ENCODE measurements at regions not wholly inside any gene's neighbourhood (a gene's known extent, or its start where the extent isn't known, plus 50 kb on each side); places are given as distances from the start of the nearest gene placed in this dataset.
"Not testable (repeated sequence)": the region's sequence is repeated elsewhere in the genome, so short reads cannot be mapped to it uniquely, and the experiment has no call there.

DNA sequence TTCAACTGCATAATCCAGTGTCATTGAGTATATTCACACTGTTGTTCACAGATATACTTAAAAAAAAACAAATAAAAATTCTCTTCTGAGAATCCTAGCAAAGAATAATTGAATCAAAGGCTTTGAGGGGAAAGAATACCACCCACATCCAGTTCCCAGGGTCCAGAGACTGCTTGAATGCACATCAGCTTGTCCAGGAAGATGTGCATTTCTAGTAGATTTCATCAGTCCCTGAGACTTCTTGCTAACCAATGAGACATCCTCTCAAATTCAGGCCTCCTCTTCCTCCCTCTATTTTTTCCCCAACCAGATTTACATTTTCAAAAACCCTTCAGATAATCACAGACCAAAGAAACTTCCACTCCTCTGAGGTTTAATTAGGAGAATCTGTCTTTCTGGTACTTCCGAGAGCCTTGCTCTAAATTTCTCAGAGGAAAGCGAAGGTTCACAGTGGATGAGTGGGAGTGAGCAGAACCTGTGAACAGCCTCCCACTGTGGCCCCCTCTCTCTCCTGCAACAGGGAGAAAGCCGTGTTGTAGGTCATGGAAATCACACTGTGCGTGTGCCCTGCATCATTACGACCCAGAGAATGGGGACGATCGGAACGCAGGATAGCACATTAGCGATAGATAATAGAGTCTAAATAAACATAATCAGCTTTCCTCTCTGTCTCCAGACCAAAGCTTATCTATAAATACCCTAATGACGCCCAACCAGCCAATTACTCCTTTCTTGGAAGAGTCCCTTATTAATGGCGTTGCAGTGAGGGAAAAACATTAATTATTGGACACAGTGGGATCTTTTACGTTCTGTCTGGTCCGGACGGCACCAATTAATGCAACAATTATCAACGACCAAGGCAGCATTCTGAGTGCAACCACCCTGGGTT is 212.5 kb downstream of the EMX2 start:
- DNase-seq: no peak

DNA sequence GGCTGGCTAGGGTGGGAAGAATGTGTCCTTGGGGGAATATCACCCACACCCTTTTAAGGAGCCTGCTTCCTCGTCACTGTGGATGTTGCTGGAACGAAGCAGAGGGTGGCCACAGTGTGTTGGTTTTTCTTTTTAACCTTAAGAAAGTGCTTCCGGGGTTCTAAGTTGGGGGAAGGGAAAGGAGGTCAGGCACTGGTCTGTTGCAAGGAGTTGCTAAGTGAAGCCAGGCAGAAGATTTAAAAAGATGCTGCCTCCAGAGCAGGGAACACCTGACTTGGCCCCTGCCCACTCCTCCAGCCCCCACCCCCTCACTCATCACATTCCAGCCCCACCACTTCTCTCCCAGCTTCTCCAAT is 213.1 kb downstream of the EMX2 start:
- DNase-seq: no peak

DNA sequence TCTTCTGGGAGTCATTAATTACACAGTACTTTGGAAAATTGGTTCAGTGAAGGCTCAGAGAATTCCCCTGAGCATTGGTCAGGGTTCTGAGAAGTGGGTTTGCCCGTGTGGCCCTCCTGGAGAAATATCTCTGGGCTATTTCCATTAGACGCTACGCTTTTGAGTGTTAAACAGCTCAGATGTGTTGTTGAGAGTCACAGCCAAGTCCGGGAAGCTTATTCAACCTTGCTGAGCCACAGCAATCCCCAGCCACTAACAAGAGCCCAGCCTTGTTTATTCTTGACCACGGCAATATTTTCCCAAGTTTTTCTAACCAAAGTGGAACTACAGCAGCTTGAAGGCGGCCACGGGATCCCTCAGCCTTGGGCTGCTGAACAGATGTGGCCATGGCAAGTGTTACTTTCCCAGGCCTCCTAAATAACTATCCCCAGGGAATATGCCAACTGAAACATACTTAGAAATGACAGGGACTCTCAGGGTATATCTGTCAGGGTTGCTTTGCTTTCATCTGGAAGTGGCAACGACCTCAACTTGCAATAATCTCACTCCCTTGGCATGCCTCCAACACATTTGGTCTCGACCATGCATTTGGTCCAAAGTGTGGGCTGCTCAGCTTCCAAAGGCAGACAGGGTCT is 214.7 kb downstream of the EMX2 start:
- DNase-seq: no peak

DNA sequence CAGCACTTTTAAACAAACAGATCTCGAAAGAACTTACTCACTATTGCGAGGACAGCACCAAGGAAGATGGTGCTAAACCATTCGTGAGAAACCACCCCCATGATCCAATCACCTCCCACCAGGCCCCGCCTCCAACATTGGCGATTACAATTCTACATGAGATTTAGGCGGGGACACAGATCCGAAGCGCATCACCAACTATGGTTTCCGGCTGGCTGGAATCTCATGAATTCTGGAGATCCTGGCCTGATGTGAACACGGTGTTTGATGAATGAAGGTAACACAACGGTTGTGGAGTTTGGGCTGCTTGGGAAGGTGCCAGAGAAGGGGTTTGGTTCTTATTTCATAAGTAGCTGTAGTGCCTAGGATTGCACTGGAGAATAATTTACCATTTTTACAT is 216.7 kb downstream of the EMX2 start:
- no peak for DNase-seq

DNA sequence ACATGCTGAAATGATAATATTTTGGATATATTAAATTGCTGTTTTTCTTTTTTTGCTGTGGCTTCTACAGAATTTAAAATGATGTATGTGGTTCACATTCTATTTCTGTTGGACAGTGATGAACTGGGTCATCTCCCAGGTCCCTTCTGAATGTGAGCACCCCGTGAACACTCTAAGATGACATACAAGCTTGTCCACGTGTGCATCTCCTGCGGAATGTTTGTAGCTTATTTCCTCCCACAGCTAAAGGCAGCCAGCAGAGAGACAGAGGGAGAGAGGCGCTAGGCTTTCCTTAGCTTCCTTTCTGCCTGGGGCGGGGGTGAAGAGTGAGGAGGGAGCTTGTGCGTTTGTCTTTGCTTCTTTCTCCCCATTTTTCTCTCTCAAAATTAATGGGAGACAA is 219.1 kb downstream of the EMX2 start:
- no peak for DNase-seq

DNA sequence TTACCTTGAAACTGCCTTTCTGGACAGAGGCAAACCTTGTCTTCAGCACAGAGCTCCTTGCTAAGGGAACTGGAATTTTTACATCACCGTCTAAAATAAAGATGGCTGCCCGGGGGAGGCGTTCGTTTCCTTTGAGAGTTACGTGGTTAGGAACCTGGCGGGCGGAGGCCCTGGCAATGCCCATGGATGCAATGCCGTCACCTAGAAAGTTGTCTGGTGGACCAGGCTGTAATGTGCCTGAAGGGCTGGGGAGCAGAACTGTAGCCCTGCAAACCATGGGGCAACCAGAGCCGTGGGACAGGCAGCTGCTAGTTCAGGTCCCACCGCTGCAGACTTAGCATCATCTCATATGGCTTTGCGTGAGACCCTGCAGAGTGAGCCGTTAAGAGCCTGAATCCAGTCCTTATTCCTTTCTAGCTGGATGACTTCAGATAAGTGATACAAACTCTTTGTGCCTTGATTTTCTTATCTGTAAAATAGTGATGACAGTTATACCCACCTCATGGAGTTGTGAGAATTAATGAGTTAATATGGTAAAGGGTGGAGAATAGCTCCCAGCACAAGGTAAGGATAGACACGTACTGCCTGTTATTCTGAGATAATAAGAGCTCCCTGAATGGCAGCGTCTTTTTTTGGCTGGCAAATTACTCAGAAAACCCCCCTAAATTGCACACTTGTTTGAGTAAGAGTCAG is 219.7 kb downstream of the EMX2 start:
- DNase-seq: no peak

DNA sequence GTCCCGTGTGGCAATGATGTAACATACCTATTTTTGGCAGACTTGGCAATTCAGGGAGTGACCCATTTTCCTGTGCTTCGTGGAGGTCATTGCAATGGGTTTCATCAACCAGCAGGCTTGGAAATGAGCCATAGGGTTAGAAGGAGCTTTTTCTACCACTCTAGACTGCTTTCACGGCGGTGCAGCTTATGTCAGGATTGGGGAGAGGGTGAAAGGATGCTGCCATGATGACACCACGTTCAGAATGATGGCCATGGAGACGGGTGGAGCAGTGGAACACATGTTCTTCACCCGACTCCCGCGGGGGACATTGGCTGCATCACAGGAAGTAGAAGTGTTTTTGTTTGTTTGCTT is 220.2 kb downstream of the EMX2 start:
- DNase-seq: no peak

DNA sequence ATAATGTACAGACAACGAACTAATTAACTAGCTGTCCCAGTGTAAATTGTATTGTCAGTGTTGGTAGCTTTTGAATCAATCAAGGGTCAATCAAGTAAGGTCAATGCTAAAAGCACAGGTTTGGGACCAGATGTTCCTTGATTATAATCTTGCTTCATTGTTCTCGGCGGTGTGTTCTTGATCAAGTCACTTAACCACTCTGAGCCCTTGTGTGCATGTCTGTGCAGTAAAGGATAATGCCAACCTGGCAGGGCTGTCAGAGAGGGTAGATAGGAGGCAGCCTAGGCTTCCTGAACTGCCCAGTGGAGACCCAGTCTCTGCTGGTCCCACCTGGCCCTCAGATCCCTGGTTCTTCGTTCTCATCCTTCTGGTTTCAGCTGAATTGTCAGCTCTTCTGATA is 221.0 kb downstream of the EMX2 start:
- DNase-seq: no peak

DNA sequence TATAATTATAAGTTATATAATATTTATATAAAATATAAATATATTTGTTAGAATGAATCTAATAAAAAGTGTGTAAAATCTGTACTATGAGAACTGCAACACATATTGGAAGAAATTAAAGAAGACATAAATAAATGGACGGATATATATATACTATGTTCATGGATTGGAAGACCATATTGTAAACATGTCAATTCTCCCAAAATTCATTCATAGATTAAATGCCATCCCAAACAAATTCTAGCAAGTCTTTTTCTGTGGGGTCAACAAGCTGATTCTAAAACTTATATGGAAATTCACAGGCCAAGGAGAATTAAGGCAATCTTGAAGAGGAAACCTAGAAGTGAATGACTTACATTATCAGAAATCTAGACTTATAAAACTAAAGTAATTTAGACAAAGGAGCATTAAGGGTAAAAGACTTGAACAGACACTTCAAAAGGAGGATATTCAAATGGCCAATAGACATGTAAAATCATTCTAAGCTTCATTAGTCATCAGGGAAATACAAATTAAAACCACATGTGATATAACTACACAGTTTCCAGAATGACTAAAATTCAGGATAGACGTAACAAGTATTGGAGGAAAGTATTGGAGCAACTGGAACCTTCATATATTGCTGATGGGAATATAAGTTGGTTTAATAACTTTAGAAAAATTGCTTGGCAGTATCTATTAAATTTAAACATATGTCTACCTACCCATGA is 225.9 kb downstream of the EMX2 start:
- DNase-seq: no peak

DNA sequence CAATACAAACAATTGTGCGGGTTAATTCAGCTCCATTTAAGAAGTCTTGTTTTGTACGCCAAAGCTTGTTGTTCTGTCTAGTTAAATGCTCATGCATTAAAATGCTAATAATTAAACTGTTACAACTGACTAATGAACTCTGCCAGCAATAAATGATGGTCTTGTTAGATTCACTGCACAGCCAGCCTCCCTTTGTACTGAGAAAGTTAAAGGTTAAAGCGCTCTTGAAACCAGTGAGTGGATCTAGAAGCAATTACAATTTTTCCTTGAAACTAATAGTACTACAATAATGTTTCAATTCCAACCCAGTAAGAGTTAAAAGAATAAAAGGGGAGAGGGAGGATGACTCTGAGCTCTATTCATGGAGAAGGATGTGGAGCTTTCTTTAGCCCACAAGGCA is 233.0 kb downstream of the EMX2 start:
- DNase-seq: no peak

DNA sequence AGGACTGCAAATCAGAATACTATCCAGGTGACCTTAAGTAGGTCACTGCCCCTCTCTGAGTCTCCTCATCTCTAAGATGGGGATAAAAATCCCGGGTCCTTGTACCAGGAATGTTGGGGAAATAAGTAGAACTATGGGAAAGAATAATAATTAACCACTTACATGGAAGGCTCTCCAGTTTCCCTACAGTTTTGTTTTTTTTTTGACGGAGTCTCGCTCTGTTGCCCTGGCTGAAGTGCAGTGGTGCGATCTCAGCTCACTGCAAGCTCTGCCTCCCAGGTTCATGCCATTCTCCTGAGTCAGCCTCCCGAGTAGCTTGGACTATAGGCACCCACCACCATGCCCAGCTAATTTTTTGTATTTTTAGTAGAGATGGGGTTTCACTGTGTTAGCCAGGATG is 234.7 kb downstream of the EMX2 start:
- not testable (repeated sequence) for DNase-seq

DNA sequence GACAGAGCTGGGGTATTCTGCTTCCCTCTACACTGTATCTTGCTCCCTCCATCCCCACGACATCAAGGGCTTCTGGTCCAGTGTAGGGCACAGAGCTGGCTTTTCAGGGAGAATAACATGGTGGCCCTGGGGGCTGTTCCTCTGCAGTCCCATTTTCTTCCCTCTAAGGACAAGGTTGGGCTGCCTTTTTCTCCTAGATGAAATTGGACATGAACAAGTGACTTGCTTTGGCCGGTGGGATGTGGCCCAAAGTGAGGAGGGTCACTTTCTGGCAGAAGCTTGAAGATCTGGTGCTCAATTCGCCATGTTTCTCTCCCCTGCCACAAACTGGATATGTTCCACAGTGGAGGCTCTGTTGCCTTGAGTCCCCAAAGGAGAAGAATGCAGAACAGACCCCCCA is 235.7 kb downstream of the EMX2 start:
- no peak for DNase-seq

DNA sequence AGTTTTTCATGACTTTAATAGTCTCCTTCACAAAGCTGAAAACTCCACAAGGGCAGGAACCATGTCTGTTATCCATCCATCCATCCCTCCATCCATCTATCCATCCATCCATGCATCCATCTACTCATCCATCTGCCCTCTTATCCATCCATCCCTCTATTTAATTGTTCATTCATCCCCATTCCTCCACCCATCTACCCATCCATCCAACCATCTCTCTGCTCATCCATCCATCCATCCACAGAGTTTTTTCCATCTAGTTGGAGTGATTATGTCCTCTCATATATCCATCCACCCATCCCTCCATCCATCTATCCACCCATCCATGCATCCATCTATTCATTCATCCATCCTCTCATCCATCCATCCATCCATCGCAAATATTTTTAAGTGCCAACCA is 237.9 kb downstream of the EMX2 start:
- DNase-seq: no peak

DNA sequence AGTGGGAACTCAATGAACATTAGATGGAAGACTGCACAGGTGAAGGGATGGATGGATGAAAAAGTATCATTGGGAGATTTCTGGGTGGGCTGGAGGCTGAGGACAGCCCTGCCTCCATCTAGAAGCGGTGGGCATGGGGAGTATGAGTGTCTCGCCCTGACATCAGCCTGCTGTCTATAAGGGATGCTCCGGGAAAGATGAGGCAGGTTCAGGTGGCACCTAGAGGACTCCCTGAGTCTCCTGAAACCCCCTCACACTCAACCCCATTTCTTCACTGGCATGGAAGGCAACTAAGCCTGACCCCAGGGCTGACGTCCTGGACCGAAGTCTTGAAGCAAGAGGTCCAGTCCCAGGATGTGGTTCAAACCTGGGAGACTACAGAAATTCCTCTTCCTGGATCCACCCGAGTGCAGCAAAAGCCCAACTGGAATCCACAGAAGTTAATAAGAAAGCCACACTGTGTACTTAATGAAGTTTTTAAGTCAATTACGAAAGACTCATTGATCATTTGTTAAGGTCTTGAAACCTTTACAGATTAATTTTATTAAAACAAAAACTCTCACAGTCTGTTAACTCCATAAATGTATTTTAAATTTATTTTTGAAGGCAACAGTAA is 238.8 kb downstream of the EMX2 start:
- no peak for DNase-seq

DNA sequence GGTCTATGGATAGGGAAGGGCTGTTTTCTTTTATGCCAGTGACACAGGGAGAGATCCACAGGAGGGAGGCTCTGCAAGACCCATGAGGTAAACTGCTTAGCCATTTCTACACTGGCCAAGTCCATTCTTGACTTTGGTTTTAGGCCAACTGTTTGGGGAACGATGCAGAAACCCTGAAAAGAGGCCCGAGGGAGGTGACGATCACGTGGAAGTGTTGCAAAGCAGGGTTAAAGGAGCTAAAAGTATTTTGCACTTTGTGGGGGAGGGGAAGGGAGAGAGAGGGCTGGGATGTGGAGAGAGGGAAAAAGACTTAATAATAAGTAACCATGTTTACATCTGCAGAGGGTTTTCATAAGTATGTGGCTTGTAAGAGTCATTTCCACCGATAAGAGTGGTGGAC is 239.7 kb downstream of the EMX2 start:
- no peak for DNase-seq

DNA sequence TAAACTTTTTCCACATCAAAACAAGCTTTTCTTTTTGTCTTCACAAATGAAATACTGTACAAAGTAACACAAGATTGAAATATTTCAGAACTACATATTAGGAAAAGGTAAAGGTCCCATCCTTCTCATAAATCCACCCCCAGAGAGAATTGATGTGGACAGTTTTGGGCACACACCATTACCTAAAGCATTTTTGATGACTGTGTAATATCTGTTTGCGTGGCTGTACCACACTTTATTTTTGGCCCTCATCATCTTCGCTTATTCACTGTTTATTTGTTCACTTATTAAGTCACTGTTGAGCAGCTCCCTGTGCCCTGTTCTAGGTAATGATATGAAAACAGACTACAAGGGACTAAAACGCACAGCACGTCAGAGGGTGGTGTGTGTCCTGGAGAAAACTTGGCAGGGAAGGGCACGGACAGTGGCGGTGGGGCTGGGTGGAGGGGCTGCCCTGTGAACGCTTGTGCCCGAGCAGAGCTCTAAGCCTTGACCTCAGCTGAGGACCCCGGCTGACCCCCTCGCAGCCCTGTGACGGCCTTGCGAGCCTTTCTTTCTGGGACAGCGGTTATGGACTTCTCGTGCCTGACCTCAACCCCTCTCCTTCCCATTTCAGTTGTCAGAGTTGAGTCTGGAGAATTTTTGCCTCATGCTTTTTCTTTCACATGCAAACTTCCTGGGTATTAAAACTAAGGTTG is 241.3 kb downstream of the EMX2 start:
- DNase-seq: no peak

DNA sequence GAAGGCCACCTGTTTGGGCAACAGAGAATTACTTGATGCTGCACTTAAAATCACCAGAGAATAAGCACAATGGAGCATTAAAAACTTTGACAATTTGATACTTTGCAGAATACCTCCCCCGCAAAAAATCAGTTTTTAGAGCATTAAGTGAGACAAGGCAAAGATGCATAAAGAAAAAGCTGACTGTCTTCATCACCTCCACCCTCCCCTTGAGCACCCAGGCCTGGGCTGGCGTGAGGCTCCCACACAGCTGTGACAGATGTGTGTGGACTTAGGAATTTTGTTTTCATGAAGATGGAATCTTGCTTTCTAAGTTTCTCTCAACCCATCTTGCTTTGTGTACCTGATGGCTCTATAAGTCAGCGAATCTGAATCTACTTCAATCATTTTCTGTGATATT is 242.2 kb downstream of the EMX2 start:
- DNase-seq: no peak

DNA sequence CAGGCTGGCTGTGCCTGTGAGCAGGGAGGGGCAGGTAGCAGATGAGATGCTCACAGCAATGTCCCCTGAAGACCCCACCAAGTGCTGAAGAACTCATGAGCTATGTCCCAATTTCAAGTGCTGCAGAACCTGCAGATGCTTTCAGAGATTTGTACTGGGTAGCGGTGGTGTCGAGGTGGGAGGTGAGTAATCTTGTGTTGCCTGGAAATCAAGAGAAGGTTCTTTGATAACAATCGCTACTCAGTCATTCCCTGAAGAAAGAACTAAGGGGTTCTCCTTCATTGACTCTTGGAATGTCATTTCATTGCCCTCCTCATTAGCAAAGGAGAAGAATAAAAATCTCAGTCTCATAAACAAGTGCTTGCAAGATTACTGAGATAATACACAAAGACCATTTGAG is 246.4 kb downstream of the EMX2 start:
- DNase-seq: no peak

DNA sequence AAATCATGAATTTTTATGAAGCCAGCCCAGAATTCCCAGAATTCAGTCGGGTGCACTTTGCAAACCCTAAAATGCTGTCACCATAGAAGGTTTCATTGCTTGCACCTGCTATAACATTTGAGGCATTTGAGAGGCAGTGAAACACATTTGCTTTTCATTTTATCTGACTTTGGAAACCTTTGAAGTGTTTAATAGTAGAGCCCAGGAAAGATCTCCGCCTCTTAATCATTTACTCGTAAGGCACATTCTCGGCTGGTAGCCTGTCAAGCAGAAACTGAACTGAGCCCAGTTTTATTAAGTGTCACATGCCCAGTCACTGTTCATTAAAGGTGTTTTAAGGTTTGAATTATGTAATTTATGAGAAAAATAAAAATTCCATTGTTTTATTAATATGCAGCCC is 247.6 kb downstream of the EMX2 start:
- DNase-seq: no peak

DNA sequence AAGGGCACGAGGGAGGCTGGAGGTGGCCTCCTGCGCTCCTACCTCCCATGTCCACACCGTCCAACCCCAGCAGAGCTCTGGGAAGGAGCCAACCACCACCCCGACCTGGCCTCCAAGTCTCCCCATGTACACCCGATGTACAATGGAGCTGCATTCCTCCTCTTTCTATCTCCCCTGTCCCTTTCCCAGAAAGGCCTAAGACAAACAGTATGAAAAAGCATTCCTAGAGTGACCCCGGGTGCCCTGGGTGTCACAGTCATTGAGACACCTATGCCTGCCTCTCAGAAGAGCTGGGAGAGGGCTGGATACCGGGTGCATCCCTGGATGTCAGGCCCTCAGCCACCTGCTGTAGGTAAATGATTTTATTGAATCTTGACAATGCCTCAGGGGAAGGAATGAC is 248.1 kb downstream of the EMX2 start:
- DNase-seq: no peak

DNA sequence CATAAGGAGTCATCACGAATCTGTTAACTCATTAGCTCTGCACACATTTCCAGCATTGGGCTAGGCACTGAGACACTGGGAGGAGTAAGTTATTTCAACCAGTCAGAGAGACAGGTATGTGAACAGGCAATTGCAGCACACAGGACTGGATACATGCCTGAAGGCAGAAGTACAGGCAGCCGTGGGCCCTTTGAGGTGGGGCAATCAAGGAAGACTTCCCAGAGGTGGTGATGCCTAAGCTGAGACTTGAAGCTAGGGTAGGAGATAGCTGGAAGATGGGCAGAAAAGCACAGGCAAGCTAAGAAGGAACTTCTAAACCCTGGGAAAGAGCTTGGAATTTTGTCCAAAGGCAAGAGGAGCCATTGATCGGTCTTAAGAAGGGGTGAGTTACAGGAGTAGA is 249.7 kb downstream of the EMX2 start:
- no peak for DNase-seq

DNA sequence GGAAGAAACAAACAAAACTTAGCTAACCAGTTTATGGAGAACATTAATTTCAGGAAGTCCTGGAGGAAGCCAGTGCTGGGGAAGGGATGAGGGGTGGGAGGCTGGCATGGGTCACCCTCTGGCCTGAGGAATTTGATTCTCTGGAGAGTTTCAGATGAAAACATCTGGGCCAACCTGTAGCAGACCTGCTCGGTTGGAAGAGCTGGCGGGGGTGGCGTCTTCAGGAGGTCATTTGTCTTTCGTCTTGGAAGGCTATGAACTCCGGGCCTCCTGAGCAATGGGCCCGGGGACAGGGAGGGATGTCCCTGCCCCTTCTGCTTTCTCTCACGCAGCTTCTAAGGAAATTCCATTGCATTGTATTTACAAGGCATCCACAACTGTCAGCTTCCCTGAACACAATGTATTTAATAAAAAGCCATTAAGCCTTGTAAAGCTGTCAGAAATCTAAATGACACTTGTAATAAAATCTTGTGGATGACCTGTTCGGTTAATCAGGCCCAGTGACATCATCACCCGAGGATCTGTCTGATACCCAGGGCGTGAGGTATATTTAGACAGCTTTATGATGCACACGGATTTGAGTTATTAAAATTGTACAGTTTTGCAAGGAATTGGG is 250.5 kb downstream of the RAB11FIP2 start:
- DNase-seq: no peak

All from activated T-cell treated with anti-CD3 and anti-CD28 coated beads, Interleukin-2, amount 50 U/mL, for 48 hours (primary cell).